ENCODE measurements at regions not wholly inside any gene's neighbourhood (a gene's known extent, or its start where the extent isn't known, plus 50 kb on each side); places are given as distances from the start of the nearest gene placed in this dataset.

GRCh38 chr4:180571516-180572055, 1671.6 kb upstream of the TENM3 start:
- DNase-seq (ENCODE audit: low spot score) (no peak), ATAC-seq (no peak), FAIRE-seq (no peak)
- no TSS peak for BruUV-seq (replicated peaks)
- Histone ChIP-seq H3K4me2 (ENCODE audit: low read depth, low read length) (no peak overlapping the region), H4K20me1 (ENCODE audit: insufficient read depth, low read length) (no peaks in the 10 kb centered on the region), H2AFZ (ENCODE audit: low read length) (no peak overlapping the region), H3K79me2 (ENCODE audit: insufficient read depth, low read length) (no peaks in the 10 kb centered on the region), H3K9ac (ENCODE audit: insufficient read depth, low read depth, low read length) (no peak overlapping the region), H3K4me1 (ENCODE audit: insufficient read depth, low read length) (no peaks in the 10 kb centered on the region), H3K27me3 (ENCODE audit: control insufficient read depth in 1 of 2, insufficient read depth in 2 of 2, low read length in 2 of 2) (no peaks in the 10 kb centered on the region; a peak in 1 of 5 replicates), H3K27ac (ENCODE audit: extremely low read length, insufficient read depth, low read length) (no peak overlapping the region), H3K9me3 (ENCODE audit: low read length) (no peaks in the 10 kb centered on the region), H3K4me3 (replicated peaks in 1 of 3; ENCODE audit: insufficient read depth in 1 of 3, low read depth in 2 of 3, low read length in 3 of 3) (no peak overlapping the region), H3K36me3 (replicated peaks in 1 of 2; ENCODE audit: control insufficient read depth in 1 of 2, insufficient read depth in 2 of 2, low read length in 2 of 2) (no peaks in the 10 kb centered on the region)
- CTCF ChIA-PET (ENCODE audit: low intra/inter-chr PET ratio, low total read pairs), result no interaction called here
- intact Hi-C loops (cut with micrococcal nuclease; ENCODE audit: unreplicated experiment) (no loop called here), in situ Hi-C loops (cut with HindIII; ENCODE audit: extremely low pct_ligation_motif_present, low pct_unique_long_range_greater_than_20kb) (no loop called here)
- WGBS (ENCODE audit: low lambda C conversion rate), result 8% methylated on average over 7 of the region's 7 CpGs
- TF ChIP-seq CREB3 (CRISPR knock-in tag; IDR thresholded peaks at IDR 0.05), result no peak
- TF ChIP-seq DZIP1 (CRISPR knock-in tag; IDR thresholded peaks at IDR 0.05), result no peak
- no peak for TF ChIP-seq ZNF276 (CRISPR knock-in tag; IDR thresholded peaks at IDR 0.05; ENCODE audit: low read depth)
- no peak for TF ChIP-seq RFXAP (CRISPR knock-in tag; IDR thresholded peaks at IDR 0.05; ENCODE audit: borderline replicate concordance)
- no peak for TF ChIP-seq PRDM4 (CRISPR knock-in tag; IDR thresholded peaks at IDR 0.05; ENCODE audit: borderline replicate concordance)
- TF ChIP-seq HDAC6 (IDR thresholded peaks at IDR 0.05; ENCODE audit: low read depth, low read length), result no peak
- no peak for TF ChIP-seq XRCC5 (optimal IDR thresholded peaks at IDR 0.05; ENCODE audit: low read length)
- POLR2A ChIA-PET, result no interaction called here

All from HepG2 (cell line).